Natural killer cell treated with Interleukin-12 subunit alpha and Interleukin-12 subunit beta and Interleukin-15 and Interleukin-18, amount 100 ng/mL, for 72 hours (primary cell): ENCODE measurements at regions not wholly inside any gene's neighbourhood (a gene's known extent, or its start where the extent isn't known, plus 50 kb on each side); places are given as distances from the start of the nearest gene placed in this dataset.

ENCODE experiments used
- ATAC-seq, 2 donors: fragments of 150-1000 bp; cut with Tn5 transposase in 1 of 2; sonication (Bioruptor Pico), chemical (Tn5 transposase) in 1 of 2; 2 replicates each; pipeline ENCODE4 v1.10.0; 2021
- DNase-seq: peaks from one replicate; pipeline ENCODE4 v3.0.0; 2022; ENCODE audit warnings: low spot score
- H3K27ac Mint-ChIP-seq, 2 donors: 1 replicate in 1 of 2; 2 replicates in 1 of 2; pipeline ENCODE4 v1.8.0; 2022; ENCODE audit warnings: mixed read lengths in 2 of 2, mild to moderate bottlenecking in 1 of 2, moderate library complexity in 1 of 2
- H3K27me3 Mint-ChIP-seq, 2 donors: 1 replicate in 1 of 2; 2 replicates in 1 of 2; pipeline ENCODE4 v1.8.0; 2022; ENCODE audit warnings: mixed read lengths in 2 of 2
- H3K36me3 Mint-ChIP-seq: one replicate; pipeline ENCODE4 v1.8.0; 2022; ENCODE audit warnings: mixed read lengths
- H3K4me1 Mint-ChIP-seq, 2 donors: 1 replicate in 1 of 2; 2 replicates in 1 of 2; pipeline ENCODE4 v1.8.0; 2022; ENCODE audit warnings: low read depth in 2 of 2, mixed read lengths in 2 of 2, mild to moderate bottlenecking in 1 of 2
- H3K4me3 Mint-ChIP-seq: one replicate; pipeline ENCODE4 v1.8.0; 2022; ENCODE audit warnings: mixed read lengths
- H3K9me3 Mint-ChIP-seq: 2 replicates; pipeline ENCODE4 v1.8.0; 2022; ENCODE audit warnings: mixed read lengths

GRCh38 chrX:43500996-43501694 lies 155.0 kb upstream of the MAOA start:
- peaks cover 8 to 16% of the 10 kb centered on the region in 2 donors for H3K27me3 Mint-ChIP-seq
- H3K27ac Mint-ChIP-seq: no peak overlapping the region
- no peaks in the 10 kb centered on the region for H3K9me3 Mint-ChIP-seq
- no peaks in the 10 kb centered on the region for H3K4me1 Mint-ChIP-seq
- DNase-seq (no peak), ATAC-seq (no peak)
- no peak overlapping the region for H3K4me3 Mint-ChIP-seq
- no peaks in the 10 kb centered on the region for H3K36me3 Mint-ChIP-seq

GRCh38 chrX:43504394-43504793 lies 151.7 kb upstream of the MAOA start:
- Mint-ChIP-seq H3K4me3 (no peak overlapping the region), H3K9me3 (no peaks in the 10 kb centered on the region), H3K27me3 (peaks cover 13 to 15% of the 10 kb centered on the region in 2 donors), H3K36me3 (no peaks in the 10 kb centered on the region), H3K27ac (no peak overlapping the region), H3K4me1 (no peaks in the 10 kb centered on the region)
- ATAC-seq (no peak), DNase-seq (no peak)

- ATAC-seq (no peak), DNase-seq (no peak)
- no peaks in the 10 kb centered on the region for H3K36me3 Mint-ChIP-seq
- peaks cover 15% of the 10 kb centered on the region in 2 donors for H3K27me3 Mint-ChIP-seq
- no peaks in the 10 kb centered on the region for H3K9me3 Mint-ChIP-seq
- no peak overlapping the region for H3K27ac Mint-ChIP-seq
- no peak overlapping the region for H3K4me3 Mint-ChIP-seq
- H3K4me1 Mint-ChIP-seq: no peaks in the 10 kb centered on the region
Observed at GRCh38 chrX:43505769-43506168, 150.3 kb upstream of the MAOA start.

DNA sequence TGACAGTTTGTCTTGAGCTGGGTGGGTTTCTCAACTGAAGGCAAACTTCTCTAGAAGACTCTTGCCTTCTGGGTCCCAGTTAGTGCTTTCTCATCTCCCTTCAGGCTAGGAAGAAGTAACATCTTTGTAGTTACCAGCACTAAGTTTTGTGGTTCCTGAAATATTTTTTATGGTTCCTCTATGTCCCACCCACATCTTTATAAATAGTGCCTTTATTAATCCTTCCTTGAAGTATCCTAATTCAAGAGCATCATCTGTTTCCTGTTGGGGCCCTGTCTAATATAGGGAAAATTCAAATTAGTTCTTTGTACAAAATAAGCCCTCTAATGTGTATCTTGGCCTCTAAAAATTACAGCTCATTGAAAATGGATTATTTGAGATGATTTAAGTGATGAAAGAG lies 147.4 kb upstream of the MAOA start:
- Mint-ChIP-seq H3K36me3 (no peaks in the 10 kb centered on the region), H3K27me3 (peaks cover 7 to 9% of the 10 kb centered on the region in 2 donors), H3K4me1 (no peaks in the 10 kb centered on the region), H3K4me3 (no peak overlapping the region), H3K27ac (no peak overlapping the region), H3K9me3 (no peaks in the 10 kb centered on the region)
- no peak for DNase-seq
- no peak for ATAC-seq

DNA sequence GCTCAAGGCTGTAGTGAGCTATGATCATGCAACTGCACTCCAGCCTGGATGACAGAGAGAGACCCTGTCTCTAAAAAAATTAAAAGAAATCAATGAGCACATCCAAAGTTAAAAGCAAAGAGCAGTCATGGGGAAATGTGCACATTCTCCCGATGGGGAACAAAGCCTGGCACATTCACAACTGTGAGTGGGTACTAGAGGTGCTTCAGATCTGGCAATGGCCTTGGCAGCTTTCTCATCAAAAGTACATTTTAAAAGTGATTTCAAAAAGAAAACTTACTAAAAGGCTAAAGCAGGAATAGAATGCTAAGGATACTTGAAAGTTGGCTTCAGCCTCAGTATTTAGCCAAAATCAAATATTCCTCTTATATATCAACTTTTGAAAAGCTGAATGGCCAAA lies 145.9 kb upstream of the MAOA start:
- DNase-seq (no peak), ATAC-seq (no peak)
- no peak overlapping the region for H3K4me3 Mint-ChIP-seq
- no peaks in the 10 kb centered on the region for H3K9me3 Mint-ChIP-seq
- H3K4me1 Mint-ChIP-seq: no peaks in the 10 kb centered on the region
- H3K27ac Mint-ChIP-seq: no peak overlapping the region
- peaks cover 7 to 14% of the 10 kb centered on the region in 2 donors for H3K27me3 Mint-ChIP-seq
- no peaks in the 10 kb centered on the region for H3K36me3 Mint-ChIP-seq

- DNase-seq (no peak), ATAC-seq (no peak)
- no peak overlapping the region for H3K4me3 Mint-ChIP-seq
- H3K27me3 Mint-ChIP-seq: peaks cover 1 to 20% of the 10 kb centered on the region in 2 donors
- H3K27ac Mint-ChIP-seq: no peak overlapping the region
- no peaks in the 10 kb centered on the region for H3K9me3 Mint-ChIP-seq
- H3K4me1 Mint-ChIP-seq: no peaks in the 10 kb centered on the region
- no peaks in the 10 kb centered on the region for H3K36me3 Mint-ChIP-seq
Observed at GRCh38 chrX:43513085-43513484, 143.0 kb upstream of the MAOA start.

DNA sequence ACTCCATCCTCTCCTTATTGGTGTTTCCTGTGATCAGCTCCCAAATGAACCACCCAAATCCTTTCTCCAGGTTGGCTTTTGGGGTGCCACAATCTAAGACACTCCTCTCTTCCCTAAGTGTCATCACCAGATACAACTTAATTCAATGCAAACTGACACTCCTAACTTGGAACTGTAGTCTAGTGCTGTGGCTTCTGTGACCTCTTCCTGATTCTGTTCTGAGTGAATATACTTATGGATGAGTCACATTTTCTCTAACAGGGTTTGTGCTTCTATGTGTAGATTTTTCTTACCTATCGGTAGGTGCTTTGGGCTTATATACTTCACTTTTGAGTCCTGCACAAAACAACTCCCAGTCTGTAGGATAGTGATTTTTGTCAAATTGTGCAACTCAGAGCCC lies 141.3 kb upstream of the MAOA start:
- no peaks in the 10 kb centered on the region for H3K36me3 Mint-ChIP-seq
- H3K27me3 Mint-ChIP-seq: peaks cover 0 to 24% of the 10 kb centered on the region in 2 donors
- H3K4me3 Mint-ChIP-seq: no peak overlapping the region
- no peak overlapping the region for H3K27ac Mint-ChIP-seq
- DNase-seq: no peak
- no peaks in the 10 kb centered on the region for H3K9me3 Mint-ChIP-seq
- no peaks in the 10 kb centered on the region for H3K4me1 Mint-ChIP-seq
- no peak for ATAC-seq

- H3K9me3 Mint-ChIP-seq: no peaks in the 10 kb centered on the region
- H3K36me3 Mint-ChIP-seq: no peaks in the 10 kb centered on the region
- no peaks in the 10 kb centered on the region for H3K4me1 Mint-ChIP-seq
- ATAC-seq (no peak), DNase-seq (no peak)
- peaks cover 7 to 36% of the 10 kb centered on the region in 2 donors for H3K27me3 Mint-ChIP-seq
- no peak overlapping the region for H3K27ac Mint-ChIP-seq
- no peak overlapping the region for H3K4me3 Mint-ChIP-seq
Observed at GRCh38 chrX:43522582-43522981, 133.5 kb upstream of the MAOA start.

GRCh38 chrX:43525901-43526610 lies 130.0 kb upstream of the MAOA start:
- Mint-ChIP-seq H3K4me3 (no peak overlapping the region), H3K36me3 (no peaks in the 10 kb centered on the region), H3K27ac (no peak overlapping the region), H3K27me3 (peaks cover 6 to 29% of the 10 kb centered on the region in 2 donors), H3K4me1 (no peaks in the 10 kb centered on the region), H3K9me3 (no peaks in the 10 kb centered on the region)
- DNase-seq: no peak
- no peak for ATAC-seq

- H3K27ac Mint-ChIP-seq: no peak overlapping the region
- no peaks in the 10 kb centered on the region for H3K4me1 Mint-ChIP-seq
- no peaks in the 10 kb centered on the region for H3K36me3 Mint-ChIP-seq
- DNase-seq: no peak
- no peak overlapping the region for H3K4me3 Mint-ChIP-seq
- ATAC-seq: no peak
- peaks cover 13 to 33% of the 10 kb centered on the region in 2 donors for H3K27me3 Mint-ChIP-seq
- no peaks in the 10 kb centered on the region for H3K9me3 Mint-ChIP-seq
Observed at GRCh38 chrX:43526878-43527277, 129.2 kb upstream of the MAOA start.

DNA sequence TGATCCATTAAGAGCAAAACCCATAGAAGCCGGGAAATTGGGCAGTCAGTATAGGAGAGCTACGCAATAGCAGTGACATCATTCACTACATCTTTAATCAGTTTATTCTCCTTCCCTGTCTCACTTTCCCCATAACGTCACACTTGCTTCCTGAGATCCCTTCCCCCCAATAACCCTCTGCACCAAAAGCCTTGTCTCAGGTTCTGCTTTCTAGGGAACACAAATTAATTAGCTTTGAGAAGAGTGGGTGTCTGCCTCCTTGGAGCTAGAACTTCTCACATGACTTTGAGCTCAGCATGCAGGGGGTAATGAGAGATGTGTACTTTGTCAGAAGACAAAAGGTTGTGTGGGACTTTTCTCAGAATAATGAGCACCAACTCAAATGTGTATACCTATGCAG lies 128.3 kb upstream of the MAOA start:
- no peaks in the 10 kb centered on the region for H3K36me3 Mint-ChIP-seq
- peaks cover 13 to 30% of the 10 kb centered on the region in 2 donors for H3K27me3 Mint-ChIP-seq
- H3K9me3 Mint-ChIP-seq: no peaks in the 10 kb centered on the region
- no peak overlapping the region for H3K4me3 Mint-ChIP-seq
- ATAC-seq (no peak), DNase-seq (no peak)
- H3K4me1 Mint-ChIP-seq: no peaks in the 10 kb centered on the region
- H3K27ac Mint-ChIP-seq: no peak overlapping the region

DNA sequence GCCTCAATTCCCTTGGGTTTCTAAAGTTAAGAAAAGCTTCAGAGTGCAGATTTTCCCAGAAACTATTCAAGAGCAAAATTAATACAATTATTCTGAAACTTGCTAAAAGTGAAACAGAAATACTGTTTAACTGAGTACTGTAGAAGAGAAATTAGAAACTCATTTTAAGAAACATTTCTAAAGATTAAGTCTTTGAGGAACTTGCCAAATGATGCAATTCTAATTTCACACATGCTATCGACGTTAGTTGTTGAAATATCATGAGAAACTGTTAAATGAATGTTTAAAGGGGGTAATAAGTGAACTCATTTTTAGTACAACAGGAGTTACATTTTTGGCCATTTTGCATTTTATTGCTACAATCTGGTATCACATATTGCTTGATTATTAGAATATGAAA lies 125.3 kb upstream of the MAOA start:
- H3K4me1 Mint-ChIP-seq: no peaks in the 10 kb centered on the region
- peaks cover 13 to 26% of the 10 kb centered on the region in 2 donors for H3K27me3 Mint-ChIP-seq
- no peak overlapping the region for H3K4me3 Mint-ChIP-seq
- ATAC-seq: no peak
- H3K36me3 Mint-ChIP-seq: peaks cover 7% of the 10 kb centered on the region
- DNase-seq: no peak
- H3K9me3 Mint-ChIP-seq: peaks cover 5% of the 10 kb centered on the region
- H3K27ac Mint-ChIP-seq: no peak overlapping the region

DNA sequence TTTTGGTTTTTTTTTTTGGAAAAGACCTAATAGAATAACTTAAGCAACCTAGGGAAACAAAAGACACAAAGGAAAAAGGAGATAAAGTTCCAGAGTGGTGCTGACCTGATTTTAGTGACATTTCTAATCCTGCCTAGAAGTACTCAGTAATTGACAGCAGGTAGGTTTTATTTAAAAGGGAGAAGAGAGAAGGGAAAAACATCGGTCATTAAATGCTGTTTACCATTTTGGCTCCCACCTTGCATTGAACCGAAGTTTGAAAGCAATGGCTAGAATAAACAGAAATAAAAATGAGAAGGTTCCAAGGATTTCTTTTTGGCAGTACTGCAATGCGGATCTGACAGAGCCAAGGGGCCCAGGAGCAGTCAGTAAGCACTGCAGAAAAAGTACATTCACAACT lies 115.8 kb upstream of the MAOA start:
- H3K4me1 Mint-ChIP-seq: no peaks in the 10 kb centered on the region
- ATAC-seq: no peak
- H3K27me3 Mint-ChIP-seq: peaks cover 0 to 18% of the 10 kb centered on the region in 2 donors
- no peak for DNase-seq
- H3K36me3 Mint-ChIP-seq: no peaks in the 10 kb centered on the region
- no peak overlapping the region for H3K4me3 Mint-ChIP-seq
- no peak overlapping the region for H3K27ac Mint-ChIP-seq
- H3K9me3 Mint-ChIP-seq: no peaks in the 10 kb centered on the region

DNA sequence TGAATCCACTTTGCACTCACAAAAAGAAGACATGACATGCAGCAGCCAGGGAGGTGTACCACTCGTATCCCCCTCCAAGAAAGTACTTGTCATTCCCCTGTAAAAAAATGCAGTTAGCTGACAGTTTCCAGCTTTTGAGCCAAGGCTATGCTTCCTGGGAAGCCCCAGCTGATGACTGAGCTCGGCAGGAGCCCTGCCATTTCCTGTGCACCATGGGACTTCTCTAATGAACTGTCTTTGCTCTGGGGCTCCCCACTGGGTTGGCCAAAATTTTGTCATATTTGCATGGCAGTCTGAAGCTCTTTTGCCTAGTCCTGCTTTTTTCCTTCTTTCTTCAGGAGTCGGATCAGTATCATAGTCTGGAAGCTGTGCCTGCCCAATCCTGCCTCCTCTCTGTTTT lies 104.5 kb upstream of the MAOA start:
- H3K36me3 Mint-ChIP-seq: no peaks in the 10 kb centered on the region
- no peaks in the 10 kb centered on the region for H3K4me1 Mint-ChIP-seq
- ATAC-seq (no peak), DNase-seq (no peak)
- no peak overlapping the region for H3K4me3 Mint-ChIP-seq
- H3K27me3 Mint-ChIP-seq: peaks cover 8% of the 10 kb centered on the region in 2 donors
- no peak overlapping the region for H3K27ac Mint-ChIP-seq
- H3K9me3 Mint-ChIP-seq: no peaks in the 10 kb centered on the region
